ENCODE measurements at regions not wholly inside any gene's neighbourhood (a gene's known extent, or its start where the extent isn't known, plus 50 kb on each side); places are given as distances from the start of the nearest gene placed in this dataset.

DNA sequence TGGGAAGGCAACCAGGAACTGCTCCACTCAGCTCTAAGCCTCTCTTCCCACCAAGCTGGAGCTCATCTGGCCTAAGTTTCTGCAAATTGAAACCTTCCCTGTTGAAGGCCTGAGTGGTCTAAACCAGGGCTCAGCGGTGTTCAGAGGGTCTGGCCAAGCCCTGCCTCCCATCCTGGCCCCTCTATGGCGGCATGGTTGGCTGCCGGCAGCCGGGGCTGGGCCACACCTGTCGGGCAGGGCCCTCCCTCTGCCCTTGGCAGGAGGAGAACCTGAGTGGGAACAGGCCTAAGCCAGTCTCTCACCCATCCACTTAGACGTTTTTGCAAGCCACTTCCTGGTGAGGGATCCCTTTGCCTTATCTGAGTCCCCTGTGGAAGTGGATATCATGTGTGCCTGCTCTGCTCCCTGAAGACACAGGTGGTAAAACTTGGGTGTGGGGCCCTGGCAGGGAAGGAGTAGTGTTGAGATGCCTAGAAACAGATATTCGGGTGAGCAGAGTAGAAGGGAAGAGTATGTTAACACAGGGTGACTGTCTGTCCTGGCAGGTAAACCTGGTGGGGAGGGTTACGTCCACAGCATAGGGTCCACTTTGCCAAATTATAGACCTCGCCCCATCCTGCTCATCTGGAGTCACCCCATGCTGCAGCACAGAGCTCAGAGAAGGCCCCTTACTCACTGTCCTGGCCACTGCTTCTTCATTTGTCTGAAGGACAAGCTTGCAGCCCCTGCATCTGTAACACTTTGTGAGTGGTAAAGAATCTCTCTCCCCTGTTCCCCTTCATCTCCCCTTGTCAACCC lies 63.0 kb upstream of the SIX2 start:
- H3K4me3 ChIP-seq (ENCODE audit: low read depth, low read length): no peak overlapping the region
- TF ChIP-seq, protein P1, sequence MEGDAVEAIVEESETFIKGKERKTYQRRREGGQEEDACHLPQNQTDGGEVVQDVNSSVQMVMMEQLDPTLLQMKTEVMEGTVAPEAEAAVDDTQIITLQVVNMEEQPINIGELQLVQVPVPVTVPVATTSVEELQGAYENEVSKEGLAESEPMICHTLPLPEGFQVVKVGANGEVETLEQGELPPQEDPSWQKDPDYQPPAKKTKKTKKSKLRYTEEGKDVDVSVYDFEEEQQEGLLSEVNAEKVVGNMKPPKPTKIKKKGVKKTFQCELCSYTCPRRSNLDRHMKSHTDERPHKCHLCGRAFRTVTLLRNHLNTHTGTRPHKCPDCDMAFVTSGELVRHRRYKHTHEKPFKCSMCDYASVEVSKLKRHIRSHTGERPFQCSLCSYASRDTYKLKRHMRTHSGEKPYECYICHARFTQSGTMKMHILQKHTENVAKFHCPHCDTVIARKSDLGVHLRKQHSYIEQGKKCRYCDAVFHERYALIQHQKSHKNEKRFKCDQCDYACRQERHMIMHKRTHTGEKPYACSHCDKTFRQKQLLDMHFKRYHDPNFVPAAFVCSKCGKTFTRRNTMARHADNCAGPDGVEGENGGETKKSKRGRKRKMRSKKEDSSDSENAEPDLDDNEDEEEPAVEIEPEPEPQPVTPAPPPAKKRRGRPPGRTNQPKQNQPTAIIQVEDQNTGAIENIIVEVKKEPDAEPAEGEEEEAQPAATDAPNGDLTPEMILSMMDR (IDR thresholded peaks at IDR 0.05; ENCODE audit: low read depth, low read length, missing control alignments): no peak
- DNase-seq (ENCODE audit: low read depth): no peak

DNA sequence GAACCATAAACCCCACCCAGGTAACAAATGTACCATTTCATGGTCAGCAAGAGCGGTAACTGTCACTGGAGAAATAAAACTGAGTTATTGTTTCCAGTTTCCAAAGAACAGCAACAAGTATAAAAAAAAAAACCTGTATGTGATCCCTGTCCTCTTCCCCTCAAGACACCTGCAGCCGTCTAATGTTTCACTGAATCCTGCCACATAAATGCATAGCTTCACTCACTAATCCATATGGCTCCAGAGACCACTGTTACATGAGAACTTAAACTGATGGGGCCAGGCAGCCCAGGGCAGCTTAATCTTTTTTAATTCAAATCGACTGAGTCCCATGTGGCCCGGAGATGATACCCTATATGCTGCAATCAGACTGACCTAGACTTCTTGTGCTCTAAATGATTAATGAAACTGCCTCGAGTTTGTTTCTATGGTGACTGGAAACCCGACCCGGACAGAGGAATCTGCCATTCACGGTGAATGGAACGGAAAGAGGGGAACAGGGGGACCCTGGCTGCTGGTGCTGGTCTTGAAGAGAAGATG lies 60.9 kb upstream of the SIX2 start:
- TF ChIP-seq, protein P1 (IDR thresholded peaks at IDR 0.05; ENCODE audit: low read depth, low read length, missing control alignments): no peak
- no peak overlapping the region for H3K4me3 ChIP-seq (ENCODE audit: low read depth, low read length)
- DNase-seq (ENCODE audit: low read depth): no peak

DNA sequence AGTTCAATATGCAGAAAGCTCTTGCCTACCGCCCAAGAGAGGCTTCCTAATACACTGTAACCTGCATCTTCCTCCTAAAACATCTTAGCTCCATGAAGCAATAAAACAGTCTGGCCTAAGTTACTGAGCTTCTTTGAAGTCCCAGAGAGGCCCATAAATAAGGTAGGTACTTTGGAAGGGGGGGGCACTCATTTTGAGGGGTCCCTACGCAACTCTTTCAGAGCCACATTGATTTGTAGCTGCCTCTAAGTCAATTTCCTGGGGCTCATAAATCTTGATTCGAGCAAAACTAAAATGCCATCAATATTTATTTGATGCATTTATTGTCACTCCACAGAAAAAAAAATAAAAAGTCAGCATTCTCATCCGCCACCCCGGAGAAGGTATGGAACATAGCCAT lies 60.4 kb upstream of the SIX2 start:
- no peak overlapping the region for H3K4me3 ChIP-seq (ENCODE audit: low read depth, low read length)
- TF ChIP-seq, protein P1 (IDR thresholded peaks at IDR 0.05; ENCODE audit: low read depth, low read length, missing control alignments): no peak

DNA sequence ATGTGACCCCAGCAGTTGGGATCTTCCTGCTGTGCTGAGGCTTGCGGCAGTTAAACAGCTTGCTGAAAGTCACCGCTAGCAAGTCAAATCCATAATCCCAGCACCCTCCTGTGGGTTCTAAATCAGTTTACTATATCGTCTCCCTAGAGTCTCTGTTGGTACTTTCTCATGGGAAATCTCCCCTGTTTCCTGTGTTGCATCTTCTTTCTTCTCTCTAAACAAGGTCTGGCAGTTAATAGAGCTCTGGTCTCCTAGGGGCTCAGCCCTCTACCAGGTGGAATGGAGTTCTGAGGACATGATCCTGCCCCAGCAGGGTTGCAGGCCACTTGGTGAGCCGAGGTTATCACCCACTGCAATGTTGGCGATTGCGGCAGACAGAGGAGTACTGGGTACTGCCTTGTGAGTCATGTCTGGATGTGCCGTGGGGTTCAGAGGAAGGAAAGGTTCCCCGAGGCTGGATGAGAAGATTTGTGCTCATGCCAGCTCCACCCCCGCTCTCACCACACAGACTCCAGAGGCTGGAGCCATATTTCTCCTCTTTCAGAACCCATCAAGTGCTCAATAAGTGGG lies 59.4 kb upstream of the SIX2 start:
- DNase-seq (ENCODE audit: low read depth): no peak
- TF ChIP-seq, protein P1 (IDR thresholded peaks at IDR 0.05; ENCODE audit: low read depth, low read length, missing control alignments): no peak
- no peak overlapping the region for H3K4me3 ChIP-seq (ENCODE audit: low read depth, low read length)

More for the DNA sequence above, 60.4 kb upstream of the SIX2 start:
- DNase-seq (ENCODE audit: low read depth): no peak

DNA sequence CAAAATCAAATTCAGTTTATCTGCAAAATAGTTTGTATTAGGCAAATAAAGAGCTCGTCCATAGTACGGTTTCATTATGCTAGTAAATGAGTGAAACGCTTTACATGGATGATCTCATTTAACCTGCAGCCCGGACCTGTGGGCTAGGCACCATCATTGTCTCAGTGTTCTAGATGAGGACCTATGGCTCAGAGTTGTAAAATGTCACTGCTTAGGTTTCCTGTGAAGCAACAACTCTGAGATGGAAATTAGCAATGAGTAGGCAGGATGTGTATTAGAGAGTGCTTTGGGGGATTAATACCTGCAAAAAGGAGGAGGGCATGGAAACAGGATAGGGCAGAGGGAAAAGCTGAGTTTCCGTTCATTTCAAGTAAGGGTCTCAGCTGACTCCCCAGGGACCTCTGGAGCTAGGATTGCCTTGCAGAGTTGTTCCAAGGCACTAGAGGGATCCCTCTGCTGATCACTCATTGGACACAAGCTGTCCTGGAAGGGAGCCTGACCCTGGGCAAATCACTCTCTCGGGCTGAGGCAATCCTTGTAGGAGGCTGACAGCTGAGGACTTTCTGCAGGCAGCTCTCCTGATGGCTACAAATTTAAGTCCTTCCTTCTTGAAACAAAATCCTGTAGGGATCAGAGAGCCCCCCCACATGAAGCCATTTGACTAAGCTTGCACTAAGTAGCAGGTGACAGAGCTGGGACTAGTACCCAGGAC lies 58.8 kb upstream of the SIX2 start:
- DNase-seq (ENCODE audit: low read depth): no peak
- TF ChIP-seq, protein P1 (IDR thresholded peaks at IDR 0.05; ENCODE audit: low read depth, low read length, missing control alignments): no peak
- H3K4me3 ChIP-seq (ENCODE audit: low read depth, low read length): no peak overlapping the region
